Thyroid gland (tissue), 4 donors: ENCODE measurements at regions not wholly inside any gene's neighbourhood (a gene's known extent, or its start where the extent isn't known, plus 50 kb on each side); places are given as distances from the start of the nearest gene placed in this dataset.

Source experiments
- CTCF ChIP-seq, 6 experiments: fragments of 200-600 bp in 3 of 6; fragments of 450-650 bp in 3 of 6; sonication (generic) in 3 of 6; IDR thresholded peaks; one replicate each; pipeline ENCODE4 v1.5.1; 2016 to 2019; ENCODE audit warnings: antibody characterized with exemption in 6 of 6, mild to moderate bottlenecking in 2 of 6, inconsistent platforms in 1 of 6, moderate library complexity in 1 of 6
- POLR2A ChIP-seq, 2 donors: fragments of 450-650 bp; IDR thresholded peaks; one replicate each; pipeline ENCODE4 v1.6.1; 2017; ENCODE audit warnings: antibody characterized with exemption in 2 of 2, mild to moderate bottlenecking in 2 of 2, moderate library complexity in 1 of 2

- no peak for TF ChIP-seq POLR2A (IDR thresholded peaks at IDR 0.05)
- TF ChIP-seq CTCF (IDR thresholded peaks at IDR 0.05), result no peak
These were observed 382.7 kb upstream of the KLHL29 start for GRCh38 chr2:23002234-23002633.
